Medulla oblongata (tissue), 1 donor: ENCODE measurements at regions not wholly inside any gene's neighbourhood (a gene's known extent, or its start where the extent isn't known, plus 50 kb on each side); places are given as distances from the start of the nearest gene placed in this dataset.
"Not testable (repeated sequence)": the region's sequence is repeated elsewhere in the genome, so short reads cannot be mapped to it uniquely, and the experiment has no call there.

ENCODE experiments used
- DNase-seq: peaks from one replicate; pipeline ENCODE4 v3.0.0-alpha.2; 2015; ENCODE audit errors: extremely low spot score

GRCh38 chr14:28243600-28243999 lies 523.0 kb upstream of the FOXG1 start:
- DNase-seq = no peak

- no peak for DNase-seq
Observed at GRCh38 chr14:28245216-28245615, 521.4 kb upstream of the FOXG1 start.

GRCh38 chr14:28247491-28247890 lies 519.1 kb upstream of the FOXG1 start:
- no peak for DNase-seq

GRCh38 chr14:28252124-28252523 lies 514.5 kb upstream of the FOXG1 start:
- DNase-seq = not testable (repeated sequence)

- DNase-seq = no peak
Observed at GRCh38 chr14:28254768-28255167, 511.8 kb upstream of the FOXG1 start.

GRCh38 chr14:28264306-28264705 lies 502.3 kb upstream of the FOXG1 start:
- peak; percentile 10 for DNase-seq

- DNase-seq = no peak
Observed at GRCh38 chr14:28272270-28272669, 494.3 kb upstream of the FOXG1 start.

- DNase-seq = no peak
Observed at GRCh38 chr14:28280530-28280929, 486.1 kb upstream of the FOXG1 start.

GRCh38 chr14:28280997-28281598 lies 485.5 kb upstream of the FOXG1 start:
- no peak for DNase-seq

GRCh38 chr14:28284546-28285300 lies 481.9 kb upstream of the FOXG1 start:
- DNase-seq = no peak

- no peak for DNase-seq
Observed at GRCh38 chr14:28294834-28295440, 471.6 kb upstream of the FOXG1 start.

GRCh38 chr14:28297559-28297958 lies 469.0 kb upstream of the FOXG1 start:
- no peak for DNase-seq

- DNase-seq = no peak
Observed at GRCh38 chr14:28298156-28298555, 468.4 kb upstream of the FOXG1 start.

GRCh38 chr14:28299227-28299626 lies 467.4 kb upstream of the FOXG1 start:
- DNase-seq = no peak

- DNase-seq = no peak
Observed at GRCh38 chr14:28300356-28300755, 466.2 kb upstream of the FOXG1 start.

GRCh38 chr14:28301179-28301578 lies 465.4 kb upstream of the FOXG1 start:
- no peak for DNase-seq

- DNase-seq = no peak
Observed at GRCh38 chr14:28303248-28303647, 463.3 kb upstream of the FOXG1 start.

GRCh38 chr14:28305938-28306337 lies 460.6 kb upstream of the FOXG1 start:
- peak; percentile 65 for DNase-seq

- no peak for DNase-seq
Observed at GRCh38 chr14:28307506-28307905, 459.1 kb upstream of the FOXG1 start.

GRCh38 chr14:28308734-28309133 lies 457.9 kb upstream of the FOXG1 start:
- DNase-seq = no peak

- DNase-seq = not testable (repeated sequence)
Observed at GRCh38 chr14:28317890-28318675, 448.5 kb upstream of the FOXG1 start.
